C4-2B (cell line): ENCODE measurements at regions not wholly inside any gene's neighbourhood (a gene's known extent, or its start where the extent isn't known, plus 50 kb on each side); places are given as distances from the start of the nearest gene placed in this dataset.
"Not testable (repeated sequence)": the region's sequence is repeated elsewhere in the genome, so short reads cannot be mapped to it uniquely, and the experiment has no call there.

Source experiments
- H3K27ac ChIP-seq: fragments of 450-650 bp; 2 replicates; pipeline ENCODE4 v1.5.1; 2017
- CTCF ChIP-seq: fragments of 450-650 bp; conservative IDR thresholded peaks from 2 replicates; pipeline ENCODE4 v1.5.1; 2017; ENCODE audit warnings: mild to moderate bottlenecking
- ZFX ChIP-seq: fragments of 450-650 bp; IDR thresholded peaks from 2 replicates; pipeline ENCODE4 v1.6.1; 2017

- TF ChIP-seq CTCF (no peak), ZFX (no peak)
- no peak overlapping the region for H3K27ac ChIP-seq
These were observed 92.3 kb upstream of the THUMPD2 start for GRCh38 chr2:39871291-39871761.

- H3K27ac ChIP-seq: no peak overlapping the region
- TF ChIP-seq ZFX (no peak), CTCF (no peak)
These were observed 91.8 kb upstream of the THUMPD2 start for GRCh38 chr2:39870871-39871270.

GRCh38 chr2:39867268-39867667 is 88.2 kb upstream of the THUMPD2 start:
- TF ChIP-seq ZFX (no peak), CTCF (no peak)
- no peak overlapping the region for H3K27ac ChIP-seq

- no peak overlapping the region for H3K27ac ChIP-seq
- TF ChIP-seq CTCF (no peak), ZFX (no peak)
These were observed 86.7 kb upstream of the THUMPD2 start for GRCh38 chr2:39865751-39866150.

- H3K27ac ChIP-seq: not testable (repeated sequence)
These were observed 84.6 kb upstream of the THUMPD2 start for GRCh38 chr2:39863672-39864071.

- TF ChIP-seq ZFX (no peak), CTCF (no peak)
These were observed 81.5 kb upstream of the THUMPD2 start for GRCh38 chr2:39860538-39860937.

GRCh38 chr2:39858677-39859076 is 79.6 kb upstream of the THUMPD2 start:
- TF ChIP-seq CTCF (no peak), ZFX (no peak)
- H3K27ac ChIP-seq: no peak overlapping the region

More at GRCh38 chr2:39860538-39860937, 81.5 kb upstream of the THUMPD2 start:
- H3K27ac ChIP-seq: no peak overlapping the region

- TF ChIP-seq CTCF (no peak), ZFX (no peak)
- H3K27ac ChIP-seq: no peak overlapping the region
These were observed 76.8 kb upstream of the THUMPD2 start for GRCh38 chr2:39855856-39856255.
